ENCODE measurements at regions not wholly inside any gene's neighbourhood (a gene's known extent, or its start where the extent isn't known, plus 50 kb on each side); places are given as distances from the start of the nearest gene placed in this dataset.

DNA sequence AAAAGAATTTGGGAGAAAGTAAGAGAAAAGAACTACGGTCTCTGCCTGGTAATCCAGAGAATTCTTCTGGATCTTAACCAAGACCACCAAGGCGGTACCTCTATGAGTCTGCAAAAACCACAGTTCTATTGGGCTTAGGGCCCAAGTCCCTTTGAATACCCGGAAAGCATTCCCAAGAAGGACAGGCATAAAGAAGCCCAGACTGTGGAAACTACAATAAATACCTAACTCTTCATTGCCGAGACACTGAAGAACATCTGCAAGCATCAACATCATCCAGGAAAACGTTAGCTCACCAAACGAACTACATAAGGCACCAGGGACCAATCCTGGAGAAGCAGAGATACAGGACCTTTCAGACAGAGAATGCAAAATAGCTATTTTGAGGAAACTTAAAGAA is 162.3 kb upstream of the TMC3 start:
- no peak overlapping the region for H2BK120ac ChIP-seq (ENCODE audit: low read depth, low read length, poor library complexity, severe bottlenecking)
- no peak overlapping the region for H4K91ac ChIP-seq (ENCODE audit: insufficient read length, low read depth, low read length)
- Mint-ChIP-seq H3K4me3 (no peak overlapping the region), H3K36me3 (ENCODE audit: insufficient read depth in 1 of 3, low read depth in 3 of 3) (no peaks in the 10 kb centered on the region), H3K9me3 (no peaks in the 10 kb centered on the region), H3K27me3 (ENCODE audit: low read depth) (peaks cover 3% of the 10 kb centered on the region), H3K27ac (no peak overlapping the region), H3K4me1 (peaks cover 13% of the 10 kb centered on the region in 2 experiments)
- no peak overlapping the region for H4K8ac ChIP-seq (replicated peaks; ENCODE audit: insufficient read length, low read depth, low read length)
- H3K56ac ChIP-seq (ENCODE audit: insufficient read length, low read depth, low read length): no peak overlapping the region
- H3K27ac ChIP-seq (ENCODE audit: insufficient read length, low read depth, low read length): no peak overlapping the region
- H3K79me2 ChIP-seq (ENCODE audit: insufficient read depth, low read length): no peaks in the 10 kb centered on the region
- no peaks in the 10 kb centered on the region for H3K27me3 ChIP-seq (ENCODE audit: insufficient read depth, low read length)
- no peak overlapping the region for H3K23ac ChIP-seq (ENCODE audit: insufficient read length, low read depth, low read length)
- no peaks in the 10 kb centered on the region for H3K9me3 ChIP-seq (ENCODE audit: control insufficient read depth, low read depth, low read length)
- H3K23me2 ChIP-seq (ENCODE audit: insufficient read length, low read depth, low read length, poor library complexity, severe bottlenecking): no peaks in the 10 kb centered on the region
- H2BK20ac ChIP-seq (ENCODE audit: low read depth, low read length, poor library complexity, severe bottlenecking): no peak overlapping the region
- no peak overlapping the region for H3K4ac ChIP-seq (ENCODE audit: low read depth, low read length)
- no peak for DNase-seq
- H2BK5ac ChIP-seq (ENCODE audit: insufficient read length, low read length): no peak overlapping the region
- H2AK5ac ChIP-seq (ENCODE audit: insufficient read length, low read length): no peak overlapping the region
- H2AFZ ChIP-seq (ENCODE audit: low read length): no peak overlapping the region
- no peak overlapping the region for H3K18ac ChIP-seq (ENCODE audit: insufficient read length, low read depth, low read length)
- no peak overlapping the region for H3K9ac ChIP-seq (ENCODE audit: extremely low read depth, insufficient read length, low read length)
- TF ChIP-seq, protein P1, sequence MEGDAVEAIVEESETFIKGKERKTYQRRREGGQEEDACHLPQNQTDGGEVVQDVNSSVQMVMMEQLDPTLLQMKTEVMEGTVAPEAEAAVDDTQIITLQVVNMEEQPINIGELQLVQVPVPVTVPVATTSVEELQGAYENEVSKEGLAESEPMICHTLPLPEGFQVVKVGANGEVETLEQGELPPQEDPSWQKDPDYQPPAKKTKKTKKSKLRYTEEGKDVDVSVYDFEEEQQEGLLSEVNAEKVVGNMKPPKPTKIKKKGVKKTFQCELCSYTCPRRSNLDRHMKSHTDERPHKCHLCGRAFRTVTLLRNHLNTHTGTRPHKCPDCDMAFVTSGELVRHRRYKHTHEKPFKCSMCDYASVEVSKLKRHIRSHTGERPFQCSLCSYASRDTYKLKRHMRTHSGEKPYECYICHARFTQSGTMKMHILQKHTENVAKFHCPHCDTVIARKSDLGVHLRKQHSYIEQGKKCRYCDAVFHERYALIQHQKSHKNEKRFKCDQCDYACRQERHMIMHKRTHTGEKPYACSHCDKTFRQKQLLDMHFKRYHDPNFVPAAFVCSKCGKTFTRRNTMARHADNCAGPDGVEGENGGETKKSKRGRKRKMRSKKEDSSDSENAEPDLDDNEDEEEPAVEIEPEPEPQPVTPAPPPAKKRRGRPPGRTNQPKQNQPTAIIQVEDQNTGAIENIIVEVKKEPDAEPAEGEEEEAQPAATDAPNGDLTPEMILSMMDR (conservative IDR thresholded peaks at IDR 0.05): no peak
- H3K4me1 ChIP-seq (ENCODE audit: insufficient read depth, low read length): no peaks in the 10 kb centered on the region
- H4K20me1 ChIP-seq (ENCODE audit: control insufficient read depth, insufficient read depth, insufficient read length): no peaks in the 10 kb centered on the region
- H3K4me2 ChIP-seq (ENCODE audit: insufficient read depth, insufficient read length, low read length): no peak overlapping the region
- no CpG with 5 or more reads among the region's 6 CpGs for WGBS (ENCODE audit: extremely low coverage, insufficient read length, low lambda C conversion rate)
- H3K79me1 ChIP-seq (ENCODE audit: insufficient read depth, low read depth, low read length, poor library complexity, severe bottlenecking): no peaks in the 10 kb centered on the region
- H3K14ac ChIP-seq (ENCODE audit: insufficient read depth, low read length): no peak overlapping the region
- H4K5ac ChIP-seq (ENCODE audit: insufficient read length, low read depth, low read length): no peak overlapping the region
- H2BK12ac ChIP-seq (ENCODE audit: insufficient read length, low read depth, low read length): no peak overlapping the region
- H3T11ph ChIP-seq (ENCODE audit: low read length): no peak overlapping the region
- no peak overlapping the region for H2BK15ac ChIP-seq (ENCODE audit: low read depth, low read length)

All from H9 (cell line).